ENCODE measurements at regions not wholly inside any gene's neighbourhood (a gene's known extent, or its start where the extent isn't known, plus 50 kb on each side); places are given as distances from the start of the nearest gene placed in this dataset.

DNA sequence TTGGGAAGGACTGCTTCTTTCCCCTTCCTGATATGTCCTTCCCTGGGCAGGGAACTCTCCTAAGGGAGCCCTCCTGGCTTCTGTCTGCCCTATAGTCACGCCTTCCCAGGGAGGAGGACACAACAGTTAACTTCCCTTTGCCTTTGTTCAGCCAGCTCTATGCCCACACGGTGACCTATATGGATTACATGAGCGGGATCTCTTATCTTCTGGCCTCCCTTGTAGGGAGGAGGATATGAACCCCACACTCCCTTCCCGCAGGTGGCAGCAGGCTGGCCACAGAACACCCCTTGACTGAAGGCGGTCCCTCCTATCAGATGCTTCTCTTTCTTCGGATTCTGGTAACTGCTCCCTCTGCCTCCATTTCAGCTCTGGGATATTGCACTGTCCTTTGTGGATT, 135.6 kb upstream of the MAX start:
- TF ChIP-seq, protein P1, sequence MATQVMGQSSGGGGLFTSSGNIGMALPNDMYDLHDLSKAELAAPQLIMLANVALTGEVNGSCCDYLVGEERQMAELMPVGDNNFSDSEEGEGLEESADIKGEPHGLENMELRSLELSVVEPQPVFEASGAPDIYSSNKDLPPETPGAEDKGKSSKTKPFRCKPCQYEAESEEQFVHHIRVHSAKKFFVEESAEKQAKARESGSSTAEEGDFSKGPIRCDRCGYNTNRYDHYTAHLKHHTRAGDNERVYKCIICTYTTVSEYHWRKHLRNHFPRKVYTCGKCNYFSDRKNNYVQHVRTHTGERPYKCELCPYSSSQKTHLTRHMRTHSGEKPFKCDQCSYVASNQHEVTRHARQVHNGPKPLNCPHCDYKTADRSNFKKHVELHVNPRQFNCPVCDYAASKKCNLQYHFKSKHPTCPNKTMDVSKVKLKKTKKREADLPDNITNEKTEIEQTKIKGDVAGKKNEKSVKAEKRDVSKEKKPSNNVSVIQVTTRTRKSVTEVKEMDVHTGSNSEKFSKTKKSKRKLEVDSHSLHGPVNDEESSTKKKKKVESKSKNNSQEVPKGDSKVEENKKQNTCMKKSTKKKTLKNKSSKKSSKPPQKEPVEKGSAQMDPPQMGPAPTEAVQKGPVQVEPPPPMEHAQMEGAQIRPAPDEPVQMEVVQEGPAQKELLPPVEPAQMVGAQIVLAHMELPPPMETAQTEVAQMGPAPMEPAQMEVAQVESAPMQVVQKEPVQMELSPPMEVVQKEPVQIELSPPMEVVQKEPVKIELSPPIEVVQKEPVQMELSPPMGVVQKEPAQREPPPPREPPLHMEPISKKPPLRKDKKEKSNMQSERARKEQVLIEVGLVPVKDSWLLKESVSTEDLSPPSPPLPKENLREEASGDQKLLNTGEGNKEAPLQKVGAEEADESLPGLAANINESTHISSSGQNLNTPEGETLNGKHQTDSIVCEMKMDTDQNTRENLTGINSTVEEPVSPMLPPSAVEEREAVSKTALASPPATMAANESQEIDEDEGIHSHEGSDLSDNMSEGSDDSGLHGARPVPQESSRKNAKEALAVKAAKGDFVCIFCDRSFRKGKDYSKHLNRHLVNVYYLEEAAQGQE (IDR thresholded peaks at IDR 0.05) = no peak
- TF ChIP-seq POLR2A (IDR thresholded peaks at IDR 0.05; ENCODE audit: low read length) (no peak), KDM1A (IDR thresholded peaks at IDR 0.05; ENCODE audit: low read depth) (no peak), EP300 (IDR thresholded peaks at IDR 0.05) (no peak), NR3C1 (IDR thresholded peaks at IDR 0.05) (no peak), CEBPB (IDR thresholded peaks at IDR 0.05) (no peak)
- TF ChIP-seq, protein P2, sequence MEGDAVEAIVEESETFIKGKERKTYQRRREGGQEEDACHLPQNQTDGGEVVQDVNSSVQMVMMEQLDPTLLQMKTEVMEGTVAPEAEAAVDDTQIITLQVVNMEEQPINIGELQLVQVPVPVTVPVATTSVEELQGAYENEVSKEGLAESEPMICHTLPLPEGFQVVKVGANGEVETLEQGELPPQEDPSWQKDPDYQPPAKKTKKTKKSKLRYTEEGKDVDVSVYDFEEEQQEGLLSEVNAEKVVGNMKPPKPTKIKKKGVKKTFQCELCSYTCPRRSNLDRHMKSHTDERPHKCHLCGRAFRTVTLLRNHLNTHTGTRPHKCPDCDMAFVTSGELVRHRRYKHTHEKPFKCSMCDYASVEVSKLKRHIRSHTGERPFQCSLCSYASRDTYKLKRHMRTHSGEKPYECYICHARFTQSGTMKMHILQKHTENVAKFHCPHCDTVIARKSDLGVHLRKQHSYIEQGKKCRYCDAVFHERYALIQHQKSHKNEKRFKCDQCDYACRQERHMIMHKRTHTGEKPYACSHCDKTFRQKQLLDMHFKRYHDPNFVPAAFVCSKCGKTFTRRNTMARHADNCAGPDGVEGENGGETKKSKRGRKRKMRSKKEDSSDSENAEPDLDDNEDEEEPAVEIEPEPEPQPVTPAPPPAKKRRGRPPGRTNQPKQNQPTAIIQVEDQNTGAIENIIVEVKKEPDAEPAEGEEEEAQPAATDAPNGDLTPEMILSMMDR (IDR thresholded peaks at IDR 0.05) = no peak
- TF ChIP-seq, protein P3, sequence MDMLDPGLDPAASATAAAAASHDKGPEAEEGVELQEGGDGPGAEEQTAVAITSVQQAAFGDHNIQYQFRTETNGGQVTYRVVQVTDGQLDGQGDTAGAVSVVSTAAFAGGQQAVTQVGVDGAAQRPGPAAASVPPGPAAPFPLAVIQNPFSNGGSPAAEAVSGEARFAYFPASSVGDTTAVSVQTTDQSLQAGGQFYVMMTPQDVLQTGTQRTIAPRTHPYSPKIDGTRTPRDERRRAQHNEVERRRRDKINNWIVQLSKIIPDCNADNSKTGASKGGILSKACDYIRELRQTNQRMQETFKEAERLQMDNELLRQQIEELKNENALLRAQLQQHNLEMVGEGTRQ (IDR thresholded peaks at IDR 0.05) = no peak

Data from A549 (cell line).